ENCODE measurements at regions not wholly inside any gene's neighbourhood (a gene's known extent, or its start where the extent isn't known, plus 50 kb on each side); places are given as distances from the start of the nearest gene placed in this dataset.

- TF ChIP-seq TAF1 (IDR thresholded peaks at IDR 0.05; ENCODE audit: borderline replicate concordance, low read depth, low read length) (no peak), NRF1 (IDR thresholded peaks at IDR 0.05; ENCODE audit: low read depth, low read length) (no peak), MEF2A (IDR thresholded peaks at IDR 0.05; ENCODE audit: borderline replicate concordance, low read depth) (no peak), MAX (IDR thresholded peaks at IDR 0.05; ENCODE audit: low read depth) (no peak), GATA2 (CRISPR knock-in tag; IDR thresholded peaks at IDR 0.05) (no peak), RXRA (IDR thresholded peaks at IDR 0.05; ENCODE audit: borderline replicate concordance, low read depth) (no peak), GABPA (IDR thresholded peaks at IDR 0.05; ENCODE audit: low read depth) (no peak), EZH2phosphoT487 (IDR thresholded peaks at IDR 0.05; ENCODE audit: borderline replicate concordance, low read depth) (no peak)
- TF ChIP-seq, protein P1, sequence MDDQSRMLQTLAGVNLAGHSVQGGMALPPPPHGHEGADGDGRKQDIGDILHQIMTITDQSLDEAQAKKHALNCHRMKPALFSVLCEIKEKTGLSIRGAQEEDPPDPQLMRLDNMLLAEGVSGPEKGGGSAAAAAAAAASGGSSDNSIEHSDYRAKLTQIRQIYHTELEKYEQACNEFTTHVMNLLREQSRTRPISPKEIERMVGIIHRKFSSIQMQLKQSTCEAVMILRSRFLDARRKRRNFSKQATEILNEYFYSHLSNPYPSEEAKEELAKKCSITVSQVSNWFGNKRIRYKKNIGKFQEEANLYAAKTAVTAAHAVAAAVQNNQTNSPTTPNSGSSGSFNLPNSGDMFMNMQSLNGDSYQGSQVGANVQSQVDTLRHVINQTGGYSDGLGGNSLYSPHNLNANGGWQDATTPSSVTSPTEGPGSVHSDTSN (IDR thresholded peaks at IDR 0.05): no peak
These were observed 70.6 kb upstream of the PCSK1 start (continued) for GRCh38 chr5:96503501-96504236.

DNA sequence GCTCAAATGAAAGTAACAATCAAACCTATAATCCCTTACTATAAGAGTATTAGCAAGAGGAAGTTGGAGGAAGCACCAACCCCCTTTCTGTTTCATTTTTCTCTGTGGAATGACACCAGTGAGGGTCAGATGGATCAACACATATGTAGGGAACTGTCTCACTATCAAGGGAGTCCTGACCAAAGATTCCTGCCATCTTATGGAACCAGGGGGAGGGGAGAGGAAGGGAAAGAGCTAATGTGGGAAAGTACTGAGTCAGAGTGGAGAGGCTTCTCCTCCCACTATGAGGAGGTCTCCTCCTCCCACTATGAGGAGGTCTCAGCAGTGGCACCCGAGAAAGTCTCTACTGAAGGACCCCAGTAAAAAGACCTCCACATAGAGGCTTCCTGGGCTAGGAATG is 73.3 kb upstream of the PCSK1 start:
- H3K36me3 ChIP-seq (replicated peaks in 1 of 2; ENCODE audit: control insufficient read depth in 1 of 2, insufficient read depth in 2 of 2, low read length in 1 of 2): no peaks in the 10 kb centered on the region
- no peaks in the 10 kb centered on the region for H3K27me3 ChIP-seq (ENCODE audit: insufficient read depth)
- WGBS (ENCODE audit: low lambda C conversion rate): 20% methylated on average over 1 of the region's 1 CpG
- CTCF ChIA-PET: interaction anchor here (0.5 kb wide), 1 partner anchor 99 kb away, joined by 4 read pairs; no protein-coding TSS in a partner anchor
- H3K9ac ChIP-seq: no peak overlapping the region
- H3K4me2 ChIP-seq: no peak overlapping the region
- no peak for DNase-seq
- H4K20me1 ChIP-seq (ENCODE audit: insufficient read depth): no peaks in the 10 kb centered on the region
- H3K9me3 ChIP-seq: no peaks in the 10 kb centered on the region
- TF ChIP-seq MAX (IDR thresholded peaks at IDR 0.05; ENCODE audit: low read depth) (no peak), TEAD4 (IDR thresholded peaks at IDR 0.05; ENCODE audit: borderline replicate concordance, insufficient read depth) (no peak), MXI1 (IDR thresholded peaks at IDR 0.05; ENCODE audit: low read depth, low read length) (no peak), POLR2AphosphoS5 (IDR thresholded peaks at IDR 0.05; ENCODE audit: low read depth, low read length) (no peak), GATA2 (CRISPR knock-in tag; IDR thresholded peaks at IDR 0.05) (no peak), ELF1 (IDR thresholded peaks at IDR 0.05) (no peak), EP300 (IDR thresholded peaks at IDR 0.05; ENCODE audit: borderline replicate concordance in 1 of 2, low read depth in 1 of 2, low read length in 1 of 2) (no peak), EZH2phosphoT487 (IDR thresholded peaks at IDR 0.05; ENCODE audit: borderline replicate concordance, low read depth) (no peak), MEF2A (IDR thresholded peaks at IDR 0.05; ENCODE audit: borderline replicate concordance, low read depth) (no peak)
- no peaks in the 10 kb centered on the region for H3K9me2 ChIP-seq
- H3K79me2 ChIP-seq (ENCODE audit: insufficient read depth): no peaks in the 10 kb centered on the region
- H3K4me3 ChIP-seq (ENCODE audit: low read depth in 2 of 2, low read length in 1 of 2): no peak overlapping the region
- H3F3A ChIP-seq (replicated peaks; ENCODE audit: insufficient read depth): no peaks in the 10 kb centered on the region
- no peak overlapping the region for H2AFZ ChIP-seq (ENCODE audit: low read depth)
- POLR2A ChIA-PET: no interaction called here
- H3K4me1 ChIP-seq (ENCODE audit: control insufficient read depth in 1 of 2, insufficient read depth in 2 of 2, low read depth in 1 of 2, low read length in 1 of 2): no peaks in the 10 kb centered on the region
- no peak overlapping the region for H3K27ac ChIP-seq (ENCODE audit: low read depth in 2 of 2, low read length in 1 of 2)
